NCI-H748 treated with DMSO at 0.1 percent for 48 hours (cell line): ENCODE measurements at regions not wholly inside any gene's neighbourhood (a gene's known extent, or its start where the extent isn't known, plus 50 kb on each side); places are given as distances from the start of the nearest gene placed in this dataset.
"Not testable (repeated sequence)": the region's sequence is repeated elsewhere in the genome, so short reads cannot be mapped to it uniquely, and the experiment has no call there.

Source experiments
- DNase-seq: peaks from one replicate; lab custom pipeline; 2025; lab: John Stamatoyannopoulos, UW

- no peak for DNase-seq
Measured at GRCh38 chr15:91622235-91622634, 231.3 kb upstream of the SLCO3A1 start.

GRCh38 chr15:91622711-91623342 is 230.7 kb upstream of the SLCO3A1 start:
- DNase-seq, result no peak

- no peak for DNase-seq
Measured at GRCh38 chr15:91624353-91624968, 229.0 kb upstream of the SLCO3A1 start.

- no peak for DNase-seq
Measured at GRCh38 chr15:91625506-91625905, 228.0 kb upstream of the SLCO3A1 start.

GRCh38 chr15:91627473-91628278 is 225.8 kb upstream of the SLCO3A1 start:
- DNase-seq, result no peak

- no peak for DNase-seq
Measured at GRCh38 chr15:91630090-91630489, 223.4 kb upstream of the SLCO3A1 start.

GRCh38 chr15:91632176-91632575 is 221.3 kb upstream of the SLCO3A1 start:
- no peak for DNase-seq

DNA sequence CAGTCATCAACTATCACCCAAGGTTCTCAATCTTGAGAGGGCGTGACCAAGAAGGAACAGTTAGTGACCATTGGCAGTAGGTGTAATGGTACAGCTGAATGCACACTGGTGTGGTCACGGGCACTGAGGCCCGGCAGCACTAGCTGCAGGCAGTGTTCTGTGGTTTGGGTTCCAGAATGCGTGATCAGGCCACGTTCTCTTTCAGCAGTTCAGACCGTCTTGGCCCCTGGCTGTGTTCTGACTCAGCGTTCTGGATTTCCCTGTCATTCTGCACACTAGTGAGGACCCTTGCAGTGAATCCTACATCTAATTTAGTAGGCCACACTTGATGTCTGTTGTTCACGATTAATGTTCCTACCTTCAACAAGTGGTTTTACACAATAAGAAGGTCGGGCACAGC is 220.5 kb upstream of the SLCO3A1 start:
- no peak for DNase-seq

DNA sequence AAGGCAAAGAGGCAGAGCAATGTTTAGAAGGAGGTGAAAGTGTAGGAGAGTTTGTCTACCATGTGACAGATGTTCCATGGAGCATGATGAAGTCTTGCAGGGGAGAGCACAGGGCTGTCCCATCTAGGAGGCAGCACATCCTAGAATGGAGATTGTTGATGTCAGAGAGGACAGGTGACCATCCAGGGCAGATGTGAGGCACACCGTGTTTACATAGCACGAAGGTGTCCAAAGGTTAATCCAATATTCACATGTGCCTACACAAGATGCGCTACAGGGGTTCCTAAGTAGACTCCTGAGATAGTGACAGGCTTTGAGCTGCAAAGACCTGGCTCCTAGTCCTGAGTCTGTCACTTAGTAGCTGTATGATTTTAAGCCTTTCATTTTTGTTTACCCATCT is 219.3 kb upstream of the SLCO3A1 start:
- DNase-seq, result no peak

DNA sequence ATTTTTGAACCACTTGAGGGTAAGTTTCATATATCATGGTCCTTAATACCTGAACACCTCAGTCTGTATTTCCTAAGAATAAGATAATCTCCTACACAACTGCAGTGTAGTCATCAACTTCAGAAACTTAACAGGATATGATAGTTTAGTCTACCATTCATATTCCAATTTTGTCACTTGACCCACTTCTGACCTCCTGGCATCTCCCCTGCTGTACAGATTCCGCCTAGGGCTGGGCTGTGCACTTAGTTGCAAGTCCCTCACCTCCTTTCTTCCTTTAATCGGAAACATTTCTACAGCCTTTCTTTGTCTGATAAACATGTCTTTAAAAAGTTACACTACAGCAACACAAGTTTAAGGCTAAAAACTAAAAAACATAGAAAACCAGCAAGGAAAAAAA is 218.4 kb upstream of the SLCO3A1 start:
- no peak for DNase-seq

GRCh38 chr15:91635641-91636040 is 217.9 kb upstream of the SLCO3A1 start:
- DNase-seq, result no peak

DNA sequence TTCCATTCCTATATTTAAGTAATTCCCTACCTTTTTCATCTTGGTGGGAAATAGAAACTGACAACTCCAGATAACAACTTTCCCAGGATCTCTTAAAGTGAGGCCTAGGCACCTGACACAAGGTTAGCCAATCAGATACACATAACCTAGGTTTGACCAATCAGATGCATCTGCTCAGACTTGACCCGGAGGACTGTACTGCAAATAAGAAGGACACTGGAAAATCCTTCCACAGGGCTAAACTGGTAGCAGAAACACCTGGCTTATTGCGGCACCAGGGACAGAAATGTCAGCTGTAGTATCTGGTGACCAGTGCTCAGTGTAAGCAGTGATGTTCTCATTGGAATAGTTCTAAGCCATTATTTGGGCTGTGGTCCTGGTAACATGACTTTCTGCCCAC is 204.5 kb upstream of the SLCO3A1 start:
- DNase-seq, result no peak

DNA sequence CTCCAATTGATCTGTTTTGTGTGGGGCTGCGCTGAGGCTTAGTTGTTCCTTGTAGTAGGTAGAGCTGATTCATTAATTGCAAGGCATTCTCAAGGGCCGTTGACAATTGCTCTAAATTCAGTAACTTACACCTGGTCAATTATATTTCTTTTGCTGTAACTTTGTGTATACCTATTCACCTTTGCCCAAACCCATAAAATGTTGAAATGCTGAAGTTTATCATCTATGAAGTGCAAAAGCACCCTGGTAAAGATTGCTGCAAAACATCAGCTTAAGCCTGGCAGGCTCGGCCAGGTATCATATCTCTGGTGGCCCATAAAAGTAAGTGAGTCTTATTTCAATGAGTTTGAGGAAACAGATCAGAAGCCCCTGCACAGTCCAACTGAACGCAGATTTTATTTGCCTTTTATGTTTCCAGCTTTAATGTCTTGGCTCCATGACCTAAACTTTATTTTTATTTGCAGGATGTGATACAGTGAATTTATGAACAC is 203.6 kb upstream of the SLCO3A1 start:
- DNase-seq, result no peak

DNA sequence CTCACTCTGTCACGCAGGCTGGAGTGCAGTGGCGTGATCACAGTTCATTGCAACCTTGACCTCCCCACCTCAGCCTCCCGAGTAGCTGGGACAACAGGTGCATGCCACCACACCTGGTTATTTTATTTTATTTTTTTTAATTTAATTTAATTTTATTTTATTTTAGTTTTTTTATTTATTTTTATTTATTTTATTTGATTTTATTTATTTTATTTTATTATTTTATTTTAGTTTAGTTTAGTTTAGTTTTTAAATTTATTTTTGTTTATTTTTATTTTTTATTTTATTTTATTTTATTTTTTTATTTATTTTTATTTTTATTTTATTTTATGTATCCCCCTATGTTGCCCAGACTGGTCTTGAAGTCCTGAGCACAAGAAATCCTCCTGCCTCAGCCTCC is 202.3 kb upstream of the SLCO3A1 start:
- DNase-seq, result no peak

DNA sequence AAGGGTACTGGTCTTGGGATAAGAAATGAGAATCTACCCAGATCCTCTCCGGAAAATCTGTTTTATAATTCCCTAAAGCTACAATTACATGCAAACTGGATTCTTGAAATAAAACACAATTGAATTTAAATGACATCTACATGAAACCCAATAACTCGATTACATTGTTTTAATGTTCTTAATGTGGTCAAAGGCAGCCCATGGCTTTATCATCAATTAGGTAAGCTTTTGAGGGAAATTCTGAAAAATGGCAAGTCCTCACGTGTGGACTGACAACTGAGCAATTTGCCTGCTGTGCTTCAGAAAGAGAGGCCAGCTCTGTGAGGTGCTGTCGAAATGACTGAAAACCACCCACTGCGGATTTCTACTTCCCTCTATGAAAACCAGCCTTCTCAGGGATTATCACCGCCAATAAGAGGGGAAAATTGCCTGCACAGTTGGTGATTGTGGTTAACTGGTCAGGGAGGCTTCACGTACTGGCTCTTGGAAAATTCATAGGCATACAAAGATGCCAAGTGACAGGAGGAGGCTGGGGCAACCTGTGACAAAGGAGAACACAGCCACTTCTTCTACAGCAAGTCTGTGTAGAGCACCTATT is 200.8 kb upstream of the SLCO3A1 start:
- DNase-seq, result no peak

- DNase-seq, result not testable (repeated sequence)
Measured at GRCh38 chr15:91655563-91656290, 197.8 kb upstream of the SLCO3A1 start.

DNA sequence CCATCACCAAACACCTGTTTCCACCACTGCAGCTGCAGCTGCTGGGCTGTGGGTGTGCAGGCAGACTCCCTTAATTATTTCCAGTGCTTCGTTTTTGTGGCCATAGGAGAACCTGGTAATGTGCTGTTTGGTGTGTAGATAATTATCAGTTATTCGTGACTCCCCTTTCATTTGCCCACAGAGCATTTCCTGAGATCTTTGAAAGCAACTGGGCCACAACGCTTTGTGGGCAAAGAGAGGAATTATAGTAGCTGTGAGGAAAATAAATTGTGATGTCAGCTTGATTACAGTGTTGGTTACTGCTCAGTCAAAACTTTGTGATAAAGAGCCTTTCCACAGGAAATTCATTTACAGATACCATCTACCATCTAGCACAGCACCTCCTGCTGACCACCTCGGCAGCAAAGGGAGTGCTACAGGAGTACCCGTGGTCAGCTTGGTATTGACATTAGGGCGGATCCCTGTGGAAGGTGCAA is 193.3 kb upstream of the SLCO3A1 start:
- no peak for DNase-seq

- no peak for DNase-seq
Measured at GRCh38 chr15:91664224-91664836, 189.2 kb upstream of the SLCO3A1 start.

DNA sequence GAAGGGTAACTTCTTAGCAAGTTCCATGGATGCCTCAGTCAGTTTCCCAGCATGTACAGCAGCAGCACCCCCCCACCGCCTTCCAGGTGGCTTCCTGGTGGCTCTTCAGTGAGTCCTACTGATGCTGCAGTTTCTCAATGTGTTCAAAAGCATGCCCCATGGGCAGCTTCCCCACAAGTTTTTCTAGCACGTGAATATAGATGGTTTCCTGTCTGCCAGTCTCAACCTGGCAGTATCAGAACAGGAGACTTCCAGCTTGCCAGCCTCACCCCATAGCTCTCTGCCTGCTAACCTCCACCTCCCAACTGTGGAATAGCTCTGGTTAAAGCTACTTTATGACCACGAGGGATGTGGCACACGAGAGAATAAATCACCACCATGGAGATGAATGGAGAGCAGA is 188.3 kb upstream of the SLCO3A1 start:
- no peak for DNase-seq

GRCh38 chr15:91668370-91668769 is 185.1 kb upstream of the SLCO3A1 start:
- no peak for DNase-seq

DNA sequence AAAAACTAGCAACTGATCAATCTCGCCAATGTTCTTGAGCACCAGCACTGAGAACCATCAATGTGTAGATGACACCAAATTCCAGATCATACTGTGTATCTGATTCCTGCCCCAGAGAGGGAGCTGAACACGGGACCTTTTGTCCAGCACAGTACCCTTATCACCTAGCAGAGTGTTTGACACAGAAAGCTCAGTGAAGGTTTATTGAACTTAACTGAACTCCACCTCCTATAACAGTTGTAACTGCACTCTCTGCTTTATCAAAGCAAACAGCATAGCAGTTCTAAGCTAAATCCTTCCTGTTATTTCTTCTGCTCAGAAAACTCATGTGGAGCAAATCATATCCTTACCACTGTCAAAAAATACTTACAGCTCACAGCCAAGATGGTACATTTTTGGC is 183.4 kb upstream of the SLCO3A1 start:
- no peak for DNase-seq
